ENCODE measurements at regions not wholly inside any gene's neighbourhood (a gene's known extent, or its start where the extent isn't known, plus 50 kb on each side); places are given as distances from the start of the nearest gene placed in this dataset.
"Not testable (repeated sequence)": the region's sequence is repeated elsewhere in the genome, so short reads cannot be mapped to it uniquely, and the experiment has no call there.

DNA sequence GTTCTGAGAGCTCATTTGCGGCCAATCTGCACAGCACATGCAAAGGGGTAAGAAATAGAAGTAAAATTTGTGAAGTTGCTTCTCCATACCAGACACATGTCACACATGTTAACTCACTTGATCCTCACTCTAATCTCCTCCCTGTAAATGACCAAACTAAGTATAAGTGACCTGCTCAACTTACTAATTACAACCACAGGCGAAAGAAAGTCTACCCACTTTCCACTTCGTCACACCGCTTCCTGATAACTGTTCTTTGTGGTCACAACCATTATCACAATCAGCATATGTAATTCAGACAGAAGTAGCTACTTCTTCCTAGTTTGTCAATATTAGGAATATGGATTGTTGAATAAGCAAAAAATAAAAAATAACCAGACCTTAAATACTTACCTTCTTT is 293.7 kb upstream of the CLEC14A start:
- TF ChIP-seq, protein P1, sequence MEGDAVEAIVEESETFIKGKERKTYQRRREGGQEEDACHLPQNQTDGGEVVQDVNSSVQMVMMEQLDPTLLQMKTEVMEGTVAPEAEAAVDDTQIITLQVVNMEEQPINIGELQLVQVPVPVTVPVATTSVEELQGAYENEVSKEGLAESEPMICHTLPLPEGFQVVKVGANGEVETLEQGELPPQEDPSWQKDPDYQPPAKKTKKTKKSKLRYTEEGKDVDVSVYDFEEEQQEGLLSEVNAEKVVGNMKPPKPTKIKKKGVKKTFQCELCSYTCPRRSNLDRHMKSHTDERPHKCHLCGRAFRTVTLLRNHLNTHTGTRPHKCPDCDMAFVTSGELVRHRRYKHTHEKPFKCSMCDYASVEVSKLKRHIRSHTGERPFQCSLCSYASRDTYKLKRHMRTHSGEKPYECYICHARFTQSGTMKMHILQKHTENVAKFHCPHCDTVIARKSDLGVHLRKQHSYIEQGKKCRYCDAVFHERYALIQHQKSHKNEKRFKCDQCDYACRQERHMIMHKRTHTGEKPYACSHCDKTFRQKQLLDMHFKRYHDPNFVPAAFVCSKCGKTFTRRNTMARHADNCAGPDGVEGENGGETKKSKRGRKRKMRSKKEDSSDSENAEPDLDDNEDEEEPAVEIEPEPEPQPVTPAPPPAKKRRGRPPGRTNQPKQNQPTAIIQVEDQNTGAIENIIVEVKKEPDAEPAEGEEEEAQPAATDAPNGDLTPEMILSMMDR (IDR thresholded peaks at IDR 0.05; ENCODE audit: low read depth, low read length): no peak
- no peak overlapping the region for H3K4me3 ChIP-seq (ENCODE audit: low read depth, low read length)

DNA sequence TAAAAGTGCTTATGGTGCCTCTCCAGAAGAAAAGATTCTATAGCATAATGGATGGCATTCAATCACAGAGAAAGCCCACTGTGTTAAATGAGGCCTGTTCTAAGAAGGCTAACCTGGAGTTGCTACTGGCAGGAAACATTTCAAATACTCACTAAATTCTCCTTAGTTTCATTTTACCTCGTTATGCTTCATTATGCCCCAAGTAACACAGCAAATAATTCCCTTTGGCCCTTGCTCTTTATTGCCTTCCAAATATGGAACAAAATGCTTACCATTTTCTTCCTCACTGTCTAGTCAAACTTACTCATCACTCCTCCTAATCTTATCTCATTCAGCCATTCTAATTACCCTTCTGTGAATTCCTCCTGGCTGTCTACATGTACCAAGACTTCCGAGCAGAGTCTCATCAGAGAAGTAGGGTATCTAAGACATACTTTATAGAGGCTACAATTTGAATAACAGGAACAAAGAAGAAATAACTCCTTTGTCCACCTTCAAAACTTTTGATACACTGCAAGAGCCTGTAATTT is 292.1 kb upstream of the CLEC14A start:
- H3K4me3 ChIP-seq (ENCODE audit: low read depth, low read length): no peak overlapping the region
- TF ChIP-seq, protein P1 (IDR thresholded peaks at IDR 0.05; ENCODE audit: low read depth, low read length): no peak

DNA sequence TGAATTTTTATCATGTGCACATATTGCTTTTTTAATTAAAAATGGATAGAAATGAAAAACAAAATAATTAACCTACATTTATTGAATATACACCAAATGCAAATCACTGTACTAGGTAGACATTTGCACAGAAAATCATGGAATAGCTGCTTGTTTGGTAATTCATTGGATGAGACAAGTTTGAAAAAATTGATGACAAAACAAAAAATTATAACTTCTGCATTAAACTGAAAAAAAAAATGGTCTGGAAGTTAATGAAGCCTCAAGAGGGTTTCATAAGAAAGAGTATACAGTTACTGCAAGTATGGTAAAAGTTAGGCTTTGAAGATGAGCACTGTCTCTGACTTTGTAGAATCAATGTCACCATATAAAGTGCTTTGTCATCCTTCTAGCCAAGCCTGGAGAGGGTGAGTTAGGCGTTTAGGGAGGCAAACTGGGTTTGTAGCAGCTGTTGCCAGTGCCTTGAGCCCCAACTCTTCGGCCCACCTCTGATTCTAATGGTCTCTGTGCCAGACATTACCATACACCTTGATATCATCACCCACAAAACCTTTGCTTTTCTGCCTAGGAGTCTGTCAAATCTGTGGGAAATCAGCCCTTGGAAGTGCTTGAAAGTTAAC is 291.1 kb upstream of the CLEC14A start:
- TF ChIP-seq, protein P1 (IDR thresholded peaks at IDR 0.05; ENCODE audit: low read depth, low read length): no peak
- H3K4me3 ChIP-seq (ENCODE audit: low read depth, low read length): no peak overlapping the region

DNA sequence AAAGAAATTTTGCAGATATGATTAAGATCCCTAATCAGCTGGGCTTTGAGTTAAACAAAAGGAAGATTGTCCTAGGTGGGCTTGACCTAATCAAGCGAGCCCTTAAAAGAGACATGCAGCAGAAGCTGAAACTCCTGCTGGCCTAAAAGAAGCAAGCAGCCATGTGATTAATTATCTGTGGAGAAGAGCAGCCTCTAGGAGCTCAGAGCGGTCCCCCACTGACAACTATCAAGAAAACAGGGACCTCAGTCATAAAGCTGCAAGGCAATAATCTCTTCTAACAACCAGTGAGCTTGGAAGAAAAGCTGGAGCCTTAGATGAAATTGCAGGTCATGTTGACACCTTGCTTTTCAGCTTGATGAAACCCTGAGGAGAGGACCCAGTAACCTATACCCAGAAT is 288.9 kb upstream of the CLEC14A start:
- H3K4me3 ChIP-seq (ENCODE audit: low read depth, low read length): no peak overlapping the region
- TF ChIP-seq, protein P1 (IDR thresholded peaks at IDR 0.05; ENCODE audit: low read depth, low read length): no peak

DNA sequence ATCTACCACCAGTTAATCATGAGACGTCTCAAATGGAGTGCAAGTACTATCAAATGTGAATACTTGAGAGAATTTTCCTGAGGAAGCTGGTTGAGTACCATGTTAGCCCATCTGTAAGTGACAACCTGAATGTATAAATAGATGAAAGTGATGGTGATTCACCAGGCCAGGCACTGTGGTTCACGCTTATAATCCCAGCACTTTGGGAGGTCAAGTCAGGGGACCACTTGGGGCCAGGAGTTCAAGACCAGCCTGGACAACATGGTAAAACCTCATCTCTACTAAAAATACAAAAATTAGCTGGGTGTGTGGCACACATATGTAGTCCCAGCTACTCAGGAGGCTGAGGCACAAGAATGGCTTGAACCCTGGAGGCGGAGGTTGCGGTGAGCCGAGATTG is 288.0 kb upstream of the CLEC14A start:
- H3K4me3 ChIP-seq (ENCODE audit: low read depth, low read length): not testable (repeated sequence)

DNA sequence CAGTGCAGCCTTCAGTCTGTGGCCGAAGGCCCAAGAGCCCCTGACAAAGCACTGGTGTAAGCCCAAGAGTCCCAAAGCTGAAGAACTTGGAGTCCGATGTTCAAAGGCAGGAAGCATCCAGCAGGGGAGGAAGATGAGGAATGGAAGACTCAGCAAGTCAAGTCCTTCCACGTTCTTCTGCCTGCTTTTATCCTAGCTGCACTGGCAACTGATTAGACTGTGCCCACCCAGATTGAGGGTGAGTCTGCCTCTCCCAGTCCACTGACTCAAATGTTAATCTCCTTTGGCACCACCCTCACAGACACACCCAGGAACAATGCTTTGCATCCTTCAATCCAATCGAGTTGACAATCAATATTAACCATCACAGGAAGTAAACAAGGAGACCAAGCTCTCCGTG is 282.2 kb upstream of the CLEC14A start:
- H3K4me3 ChIP-seq (ENCODE audit: low read depth, low read length): not testable (repeated sequence)

DNA sequence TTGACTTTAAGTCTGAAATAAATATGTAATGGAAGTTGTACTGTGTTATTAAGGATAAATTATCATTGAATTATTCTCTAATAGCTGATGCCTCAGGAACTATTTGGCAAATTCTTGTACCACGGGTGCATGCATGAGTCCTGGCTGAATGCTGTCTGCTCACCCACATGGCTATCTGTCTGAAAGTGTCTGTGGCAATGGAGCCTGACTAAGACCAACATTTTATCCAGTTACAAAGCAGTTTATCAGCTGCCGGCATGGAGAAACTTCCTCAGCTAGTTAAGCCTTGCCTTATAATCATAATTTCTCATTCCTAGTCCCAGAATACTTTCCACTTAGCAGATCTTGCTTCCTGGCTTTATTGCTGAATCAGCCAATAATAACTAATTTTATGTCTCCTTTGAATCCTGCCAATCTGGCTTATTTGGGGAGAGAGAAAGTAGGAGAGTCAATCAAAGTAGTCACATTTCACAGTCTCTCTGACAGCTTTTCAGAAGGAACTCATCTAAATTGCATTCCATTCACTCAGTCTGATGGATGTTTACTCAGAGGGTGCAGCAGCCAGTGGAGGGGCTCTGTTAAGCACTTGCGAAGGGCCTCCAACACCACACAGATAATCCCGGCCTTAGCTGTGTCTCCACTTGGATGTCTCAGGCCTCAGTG is 280.6 kb upstream of the CLEC14A start:
- no peak overlapping the region for H3K4me3 ChIP-seq (ENCODE audit: low read depth, low read length)
- TF ChIP-seq, protein P1 (IDR thresholded peaks at IDR 0.05; ENCODE audit: low read depth, low read length): no peak

DNA sequence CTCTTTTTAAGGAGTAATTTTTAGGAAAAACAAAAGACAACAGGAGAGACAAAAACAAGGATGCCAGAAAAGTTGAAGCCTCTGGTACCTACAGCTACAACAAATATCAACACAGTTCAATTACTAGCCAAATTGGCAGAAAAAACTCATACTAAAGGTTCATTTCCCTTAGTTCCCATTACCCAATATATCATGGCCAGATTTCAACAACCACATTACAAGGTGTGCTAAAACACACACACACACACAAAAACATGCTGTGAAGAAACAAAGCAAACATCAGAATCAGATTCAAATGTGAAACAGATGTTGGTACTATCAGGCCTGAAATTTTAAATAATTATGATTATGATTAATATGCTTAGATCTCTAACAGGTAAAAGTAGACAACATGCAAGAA is 272.7 kb upstream of the CLEC14A start:
- TF ChIP-seq, protein P1 (IDR thresholded peaks at IDR 0.05; ENCODE audit: low read depth, low read length): no peak
- no peak overlapping the region for H3K4me3 ChIP-seq (ENCODE audit: low read depth, low read length)

All from WI38 (cell line).